NCI-H1092 treated with DMSO at 0.1 percent for 48 hours (cell line): ENCODE measurements at regions not wholly inside any gene's neighbourhood (a gene's known extent, or its start where the extent isn't known, plus 50 kb on each side); places are given as distances from the start of the nearest gene placed in this dataset.

ENCODE experiments used
- DNase-seq: peaks from one replicate; lab custom pipeline; 2025; lab: John Stamatoyannopoulos, UW

DNA sequence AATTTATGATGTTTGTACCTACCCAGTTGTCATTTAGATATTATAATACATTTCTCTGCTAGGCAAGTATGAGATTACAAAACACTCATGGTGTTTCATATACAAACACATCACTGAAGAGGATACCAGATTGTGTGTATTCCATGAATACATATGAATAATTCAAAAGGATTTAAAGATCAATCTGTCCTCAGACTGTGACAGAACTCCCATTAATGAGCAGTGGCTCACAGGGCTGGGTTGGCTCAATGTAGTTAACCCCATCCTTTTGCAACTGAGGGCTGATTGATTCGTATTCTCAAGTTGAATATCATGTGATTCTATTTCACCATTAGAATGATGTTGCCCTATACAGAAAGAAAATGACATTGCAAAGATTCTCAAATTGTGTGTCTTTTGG is 79.6 kb upstream of the SPANXN2 start:
- no peak for DNase-seq

DNA sequence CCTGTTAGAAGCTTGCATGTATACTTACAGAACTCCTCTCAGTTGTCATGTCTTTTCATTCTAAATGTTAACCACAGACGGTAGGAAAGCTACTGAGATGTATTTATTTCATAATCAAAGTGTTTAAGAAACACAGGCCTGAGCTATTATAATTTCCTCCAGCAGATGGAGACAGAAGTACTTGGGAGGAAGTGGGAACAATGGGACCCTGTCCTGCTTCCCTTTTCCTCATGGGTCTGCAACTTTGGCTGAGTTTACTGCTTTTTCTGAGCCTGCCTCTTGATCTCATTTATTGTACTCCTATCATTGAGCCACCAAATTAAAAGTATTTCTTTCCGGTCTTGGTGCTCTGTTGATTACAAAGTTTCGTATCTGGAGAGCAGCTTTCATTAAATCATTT is 67.7 kb upstream of the SPANXN2 start:
- peak; percentile 49 for DNase-seq

DNA sequence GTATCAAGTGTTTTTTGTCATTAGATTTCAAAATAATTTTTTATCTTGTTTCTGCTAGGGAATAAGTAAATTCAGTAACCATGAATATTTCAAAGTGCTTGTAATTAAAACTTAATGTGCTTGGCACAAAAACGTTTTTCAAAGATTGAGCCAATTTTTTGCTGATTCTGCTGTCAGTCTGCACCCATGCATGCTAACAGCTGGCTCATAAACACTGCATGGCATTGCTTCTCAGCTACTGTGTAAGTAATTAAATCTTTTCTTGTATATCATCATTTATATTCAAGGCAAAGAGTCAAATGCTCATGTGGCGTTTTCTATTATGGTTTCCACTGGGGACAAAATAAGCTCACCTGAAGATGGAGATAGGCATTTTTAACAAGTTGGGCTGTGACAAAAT is 66.8 kb upstream of the SPANXN2 start:
- DNase-seq, result no peak

DNA sequence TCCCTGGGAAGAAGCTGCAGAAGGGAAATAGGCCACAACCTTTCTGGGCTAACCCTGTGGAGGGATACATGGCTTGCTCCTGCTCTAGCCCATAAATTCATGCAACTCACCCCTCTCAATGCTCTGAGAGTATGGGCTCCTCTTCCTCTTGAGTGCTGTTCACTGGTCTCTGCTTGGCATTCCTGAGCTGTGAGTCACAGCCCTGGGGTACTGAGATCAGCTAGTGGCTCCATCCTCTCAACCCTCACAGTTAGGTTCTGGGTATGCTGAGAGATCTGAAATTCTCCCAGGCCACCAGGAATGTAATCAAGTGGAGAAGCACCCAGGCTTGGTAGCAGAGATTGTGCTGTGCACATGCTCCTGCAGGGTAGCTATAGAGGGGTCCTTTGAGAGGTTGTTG is 60.6 kb upstream of the SPANXN2 start:
- DNase-seq, result no peak
